ENCODE measurements at regions not wholly inside any gene's neighbourhood (a gene's known extent, or its start where the extent isn't known, plus 50 kb on each side); places are given as distances from the start of the nearest gene placed in this dataset.

- no peak for DNase-seq (ENCODE audit: low spot score)
These were observed 259.1 kb upstream of the SLIT2 start for GRCh38 chr4:19992471-19993093.

GRCh38 chr4:19987746-19988145 is 264.0 kb upstream of the SLIT2 start:
- peak; percentile 48 for DNase-seq (ENCODE audit: low spot score)

- peak; percentile 46 for DNase-seq (ENCODE audit: low spot score)
These were observed 268.6 kb upstream of the SLIT2 start for GRCh38 chr4:19983072-19983471.

GRCh38 chr4:19982556-19982955 is 269.1 kb upstream of the SLIT2 start:
- peak; percentile 46 for DNase-seq (ENCODE audit: low spot score)

- no peak for DNase-seq (ENCODE audit: low spot score)
These were observed 279.9 kb upstream of the SLIT2 start for GRCh38 chr4:19971829-19972228.

GRCh38 chr4:19969492-19969891 is 282.2 kb upstream of the SLIT2 start:
- DNase-seq (ENCODE audit: low spot score): no peak

GRCh38 chr4:19961091-19961490 is 290.6 kb upstream of the SLIT2 start:
- peak; percentile 49 for DNase-seq (ENCODE audit: low spot score)

GRCh38 chr4:19958848-19959247 is 292.9 kb upstream of the SLIT2 start:
- no peak for DNase-seq (ENCODE audit: low spot score)

GRCh38 chr4:19947349-19947748 is 304.4 kb upstream of the SLIT2 start:
- DNase-seq (ENCODE audit: low spot score): peak; percentile 66

GRCh38 chr4:19945979-19946380 is 305.7 kb upstream of the SLIT2 start:
- peak; percentile 70 for DNase-seq (ENCODE audit: low spot score)

GRCh38 chr4:19945501-19945900 is 306.2 kb upstream of the SLIT2 start:
- no peak for DNase-seq (ENCODE audit: low spot score)

GRCh38 chr4:19944806-19945205 is 306.9 kb upstream of the SLIT2 start:
- DNase-seq (ENCODE audit: low spot score): no peak

- no peak for DNase-seq (ENCODE audit: low spot score)
These were observed 307.5 kb upstream of the SLIT2 start for GRCh38 chr4:19944251-19944650.

GRCh38 chr4:19941434-19941833 is 310.3 kb upstream of the SLIT2 start:
- no peak for DNase-seq (ENCODE audit: low spot score)

GRCh38 chr4:19940861-19941260 is 310.8 kb upstream of the SLIT2 start:
- no peak for DNase-seq (ENCODE audit: low spot score)

- DNase-seq (ENCODE audit: low spot score): peak; percentile 80
These were observed 315.2 kb upstream of the SLIT2 start for GRCh38 chr4:19936476-19936875.

- no peak for DNase-seq (ENCODE audit: low spot score)
These were observed 321.0 kb upstream of the SLIT2 start for GRCh38 chr4:19930742-19931141.

GRCh38 chr4:19927381-19927780 is 324.3 kb upstream of the SLIT2 start:
- DNase-seq (ENCODE audit: low spot score): no peak

GRCh38 chr4:19925516-19925915 is 326.2 kb upstream of the SLIT2 start:
- no peak for DNase-seq (ENCODE audit: low spot score)

- no peak for DNase-seq (ENCODE audit: low spot score)
These were observed 326.9 kb upstream of the SLIT2 start for GRCh38 chr4:19924761-19925160.

GRCh38 chr4:19915276-19915675 is 336.4 kb upstream of the SLIT2 start:
- DNase-seq (ENCODE audit: low spot score): no peak

GRCh38 chr4:19913650-19914049 is 338.1 kb upstream of the SLIT2 start:
- no peak for DNase-seq (ENCODE audit: low spot score)

GRCh38 chr4:19910861-19911525 is 340.7 kb upstream of the SLIT2 start:
- no peak for DNase-seq (ENCODE audit: low spot score)

- DNase-seq (ENCODE audit: low spot score): no peak
These were observed 346.7 kb upstream of the SLIT2 start for GRCh38 chr4:19905024-19905423.
